Fibroblast of upper back skin (primary cell): ENCODE measurements at regions not wholly inside any gene's neighbourhood (a gene's known extent, or its start where the extent isn't known, plus 50 kb on each side); places are given as distances from the start of the nearest gene placed in this dataset.
"Not testable (repeated sequence)": the region's sequence is repeated elsewhere in the genome, so short reads cannot be mapped to it uniquely, and the experiment has no call there.

Experiments
- DNase-seq: peaks from one replicate; pipeline ENCODE4 v3.0.0-alpha.2; 2013

DNA sequence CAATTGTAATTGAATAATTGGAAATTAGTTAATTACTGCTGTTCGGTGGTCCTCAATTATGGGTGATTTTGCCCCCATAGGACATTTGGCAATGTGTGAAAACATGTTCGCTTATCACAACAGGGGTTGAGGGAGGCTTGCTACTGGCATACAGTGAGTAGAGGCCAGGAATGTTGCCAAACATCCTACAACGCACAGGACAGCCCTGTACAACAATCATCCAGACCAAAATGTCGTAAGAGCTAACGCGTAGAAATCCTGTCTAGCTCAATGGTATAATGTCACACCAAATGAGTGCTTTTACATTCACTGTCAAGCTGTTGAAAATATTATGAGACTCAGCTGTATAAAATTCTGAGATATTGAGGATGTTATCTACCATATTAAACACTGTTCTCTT is 464.4 kb upstream of the TUSC1 start:
- DNase-seq: no peak

DNA sequence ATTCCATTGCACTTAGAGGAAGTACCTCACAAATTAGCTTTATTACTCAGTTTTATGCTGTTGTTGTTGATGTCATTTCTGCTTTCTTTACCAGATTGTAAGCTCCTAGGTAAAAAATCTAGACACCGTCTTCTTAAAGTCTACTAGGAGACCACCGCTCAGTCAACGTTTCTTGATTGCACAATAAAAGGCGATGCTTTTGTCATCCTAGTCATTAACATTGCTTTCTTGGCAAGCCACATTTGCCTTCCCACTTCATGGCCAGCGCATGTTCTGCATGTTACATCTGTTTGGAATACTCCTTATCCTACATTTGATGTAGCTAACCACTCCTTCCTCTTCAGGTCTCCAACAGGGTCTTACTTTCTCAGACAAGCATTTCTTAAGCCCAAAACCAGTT is 464.0 kb upstream of the TUSC1 start:
- no peak for DNase-seq

DNA sequence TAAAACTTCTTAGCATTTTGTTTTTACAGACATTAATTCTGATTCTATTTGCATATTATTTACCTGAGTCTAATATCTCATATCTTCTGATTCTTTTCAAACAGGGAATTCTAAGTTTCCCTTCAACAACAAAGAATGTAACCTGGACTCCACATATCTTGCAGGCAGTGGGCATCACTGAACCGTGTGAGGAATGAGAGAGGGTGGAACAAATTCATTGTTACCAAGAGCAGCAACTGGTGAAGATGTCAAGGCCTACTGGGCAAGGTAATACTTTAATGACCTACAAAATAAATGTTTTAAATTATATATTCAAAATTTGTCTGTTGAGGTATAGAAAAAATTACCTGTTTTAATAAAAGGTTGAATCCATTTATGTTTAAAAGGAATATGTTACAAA is 455.3 kb upstream of the TUSC1 start:
- no peak for DNase-seq

DNA sequence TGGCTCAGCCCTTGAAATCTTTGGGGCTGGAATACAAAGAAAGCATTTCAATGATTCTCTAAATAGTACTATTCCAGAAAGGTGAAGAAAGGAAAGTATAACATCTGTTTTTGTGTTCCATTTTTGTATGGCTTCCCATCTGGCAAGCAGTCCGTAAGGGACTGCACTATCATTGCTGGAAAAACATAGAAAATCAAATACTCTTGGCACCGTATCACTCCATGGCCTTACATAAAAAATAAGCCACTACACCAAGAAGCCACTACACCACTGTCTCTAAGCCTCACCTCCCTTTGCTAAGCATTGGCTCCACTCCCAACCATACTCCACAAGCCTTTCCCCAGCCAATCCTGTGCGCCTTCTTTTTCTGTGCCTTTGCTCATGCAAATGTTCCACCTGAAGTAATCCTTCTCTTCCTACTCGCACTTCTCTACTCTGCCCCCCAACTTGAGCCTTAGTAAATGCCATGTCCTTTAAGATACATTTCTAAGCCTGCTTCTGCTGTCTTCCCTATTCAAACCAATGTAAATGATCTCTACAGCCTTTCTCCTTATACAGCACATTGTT is 454.6 kb upstream of the TUSC1 start:
- DNase-seq: no peak

DNA sequence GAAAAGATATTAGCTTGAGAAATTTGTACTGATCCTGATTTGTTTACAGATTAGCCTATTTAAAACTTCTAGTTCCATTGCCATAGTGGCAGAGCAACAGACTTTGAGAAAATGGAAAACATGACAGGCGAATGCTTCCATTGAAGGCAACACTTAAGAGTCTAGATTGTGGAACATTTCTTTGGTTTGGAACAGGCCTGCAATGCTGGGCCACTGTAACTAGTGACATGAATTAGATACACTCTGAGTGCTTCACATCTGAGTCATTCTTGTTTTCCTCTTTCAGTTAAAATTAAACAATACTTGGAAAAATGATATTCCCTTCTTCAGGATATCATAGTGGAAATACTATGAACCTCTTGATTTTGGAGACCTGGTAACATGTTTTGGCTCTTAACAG is 453.6 kb upstream of the TUSC1 start:
- peak; percentile 37 for DNase-seq

DNA sequence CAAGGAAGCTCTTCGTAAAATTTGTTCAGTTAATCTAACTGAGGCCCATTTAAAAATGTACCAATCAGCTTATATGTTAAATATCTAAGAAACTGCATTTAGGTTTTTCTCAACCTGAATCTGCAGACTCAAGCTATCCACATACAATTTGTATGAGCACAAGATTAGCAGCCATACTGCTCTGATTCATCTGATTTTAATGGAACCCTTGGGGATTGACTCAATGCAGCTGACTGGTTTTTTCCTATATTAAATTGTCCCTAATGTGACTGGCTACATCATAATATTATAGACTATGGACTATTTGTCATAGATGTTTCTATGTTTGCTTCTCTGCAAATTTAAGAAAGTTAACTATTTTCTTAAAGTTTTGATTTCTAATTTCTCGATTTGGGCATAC is 451.0 kb upstream of the TUSC1 start:
- peak; percentile 80 for DNase-seq

DNA sequence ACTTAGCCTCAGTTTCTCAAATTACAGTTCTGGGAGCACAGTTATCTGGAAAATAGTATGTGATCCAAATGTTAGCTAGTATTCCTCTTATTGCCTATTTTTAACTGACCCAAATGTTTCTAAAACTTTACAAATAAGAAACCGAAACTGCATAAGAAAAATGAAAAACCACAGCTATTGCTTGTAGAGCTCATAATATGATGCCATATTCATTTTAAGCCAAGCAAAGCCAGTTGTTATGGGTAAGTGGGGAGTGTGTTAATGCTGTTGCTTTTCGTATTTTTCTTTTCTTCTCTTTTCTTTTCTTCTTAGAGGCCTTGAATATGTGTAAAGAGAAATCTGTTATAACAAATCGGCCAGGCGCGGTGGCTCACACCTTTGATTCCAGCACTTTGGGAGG is 447.4 kb upstream of the TUSC1 start:
- no peak for DNase-seq

DNA sequence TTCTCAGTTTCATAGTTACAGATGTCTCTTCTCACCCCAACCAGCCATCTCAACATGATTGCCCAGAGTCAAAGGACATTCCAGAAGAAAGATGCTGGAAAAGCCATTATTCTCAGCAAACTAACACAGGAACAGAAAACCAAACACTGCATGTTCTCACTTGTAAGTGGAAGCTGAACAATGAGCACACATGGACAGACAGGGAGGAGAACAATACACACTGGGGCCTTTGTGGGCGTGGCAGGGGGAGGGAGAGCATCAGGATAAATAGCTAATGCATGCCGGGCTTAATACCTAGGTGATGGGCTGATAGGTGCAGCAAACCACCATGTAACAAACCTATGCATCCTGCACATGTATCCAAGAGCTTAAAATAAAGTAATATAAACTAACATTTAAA is 437.8 kb upstream of the TUSC1 start:
- DNase-seq: not testable (repeated sequence)

DNA sequence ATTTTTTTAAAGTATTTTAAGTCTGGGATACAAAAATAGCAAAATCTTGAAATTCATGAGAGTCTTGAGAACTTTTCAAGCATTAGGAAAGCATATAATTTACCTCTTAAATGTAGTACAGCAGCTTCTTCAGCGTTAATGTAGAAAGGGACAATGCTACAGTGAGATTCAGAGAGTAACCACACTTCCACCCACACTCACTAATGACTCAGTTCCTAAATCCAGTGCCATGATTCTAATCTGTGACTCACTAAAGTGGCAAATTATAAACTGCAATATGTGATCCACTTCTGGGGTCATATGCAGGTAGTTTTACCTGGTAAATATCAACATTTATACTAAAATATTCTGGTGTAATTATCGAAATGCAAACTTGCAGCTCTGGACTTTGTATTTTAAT is 434.5 kb upstream of the TUSC1 start:
- no peak for DNase-seq

DNA sequence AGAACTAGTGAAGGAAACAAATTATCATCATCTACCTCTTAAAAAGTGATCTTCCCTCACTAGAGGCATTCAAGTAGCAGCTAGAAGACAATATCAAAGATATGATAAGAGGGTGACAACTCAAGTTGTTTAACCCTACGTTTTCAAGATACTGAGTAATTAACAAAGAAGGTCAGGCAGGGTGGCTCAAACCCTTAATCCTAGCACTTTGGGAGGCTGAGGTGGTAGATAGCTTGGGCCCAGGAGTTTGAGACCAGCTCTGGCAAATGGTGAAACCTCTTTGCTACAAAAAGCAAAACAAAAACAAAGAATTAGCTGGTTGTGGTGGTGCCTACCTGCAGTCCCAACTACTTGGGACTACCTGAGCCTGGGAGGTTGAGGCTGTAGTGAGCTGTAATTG is 408.2 kb upstream of the TUSC1 start:
- DNase-seq: no peak

DNA sequence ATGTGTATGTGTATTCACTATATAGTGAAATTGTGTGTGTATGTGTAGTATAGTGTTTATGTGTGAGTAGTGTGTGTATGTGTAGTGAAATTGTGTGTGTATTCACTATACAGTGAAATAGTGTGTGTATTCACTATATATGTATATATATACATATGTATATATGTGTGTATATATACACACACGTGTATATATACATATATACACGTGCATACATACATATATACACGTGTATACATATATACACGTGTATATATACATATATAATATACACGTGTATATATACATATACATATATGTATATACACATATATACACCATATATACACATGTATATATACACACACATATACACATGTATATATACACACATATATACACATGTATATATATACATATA is 403.6 kb upstream of the TUSC1 start:
- DNase-seq: no peak

DNA sequence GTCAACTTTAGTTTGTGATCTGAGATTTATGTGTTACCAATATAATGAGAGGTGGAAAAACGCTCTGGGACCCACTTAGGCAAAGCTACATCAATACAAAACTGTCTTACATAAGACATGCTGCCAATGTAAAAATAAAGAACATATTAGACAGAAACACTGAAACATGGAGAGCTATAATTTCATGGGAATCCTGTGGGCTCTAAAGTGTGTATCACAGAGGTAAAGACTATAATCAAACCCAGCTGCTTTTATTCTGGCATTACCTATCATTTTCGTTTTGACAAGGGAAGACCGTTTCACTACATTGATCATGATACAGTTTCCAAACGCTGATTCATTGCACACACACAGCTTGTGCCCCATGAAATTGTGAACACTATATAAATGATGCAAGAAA is 400.5 kb upstream of the TUSC1 start:
- peak; percentile 17 for DNase-seq

DNA sequence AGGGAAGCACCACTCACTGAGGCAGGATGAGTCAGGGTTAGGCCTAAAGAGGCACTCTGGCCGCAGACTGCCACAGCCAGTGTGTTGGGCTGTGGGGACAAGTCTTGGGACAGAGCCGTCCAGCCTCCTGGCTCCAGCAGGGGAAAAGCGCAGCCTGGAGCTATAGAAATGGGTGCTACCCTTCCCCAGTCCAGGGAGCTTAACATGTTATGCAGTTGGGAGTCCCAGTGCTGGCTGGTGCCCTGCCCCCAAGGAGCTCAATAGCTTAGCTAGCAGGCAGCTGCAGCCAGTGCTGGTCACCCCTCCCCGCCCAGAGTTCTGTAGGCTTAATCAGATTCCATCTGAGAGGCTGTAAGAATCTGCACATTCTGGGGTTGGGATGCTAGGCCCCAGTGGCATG is 399.6 kb upstream of the TUSC1 start:
- no peak for DNase-seq

DNA sequence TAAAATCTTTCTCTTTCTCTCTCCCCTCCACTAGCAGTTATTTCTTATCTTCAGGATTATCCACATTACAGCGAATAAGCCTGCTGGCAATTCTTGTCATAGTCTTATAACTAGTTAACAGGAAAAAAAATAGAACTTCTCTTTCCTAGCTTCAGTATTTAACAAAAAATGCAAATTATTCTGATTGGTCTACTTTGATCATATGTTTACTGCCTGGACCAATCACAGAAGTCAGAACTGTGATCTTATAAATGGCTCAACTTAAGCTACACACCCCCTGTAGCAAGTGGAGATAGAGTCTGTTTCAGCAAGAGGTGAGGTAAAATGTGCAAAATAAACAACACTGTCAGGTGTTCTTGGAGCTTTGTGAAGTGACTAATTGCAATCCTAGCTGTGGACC is 389.4 kb upstream of the TUSC1 start:
- no peak for DNase-seq

DNA sequence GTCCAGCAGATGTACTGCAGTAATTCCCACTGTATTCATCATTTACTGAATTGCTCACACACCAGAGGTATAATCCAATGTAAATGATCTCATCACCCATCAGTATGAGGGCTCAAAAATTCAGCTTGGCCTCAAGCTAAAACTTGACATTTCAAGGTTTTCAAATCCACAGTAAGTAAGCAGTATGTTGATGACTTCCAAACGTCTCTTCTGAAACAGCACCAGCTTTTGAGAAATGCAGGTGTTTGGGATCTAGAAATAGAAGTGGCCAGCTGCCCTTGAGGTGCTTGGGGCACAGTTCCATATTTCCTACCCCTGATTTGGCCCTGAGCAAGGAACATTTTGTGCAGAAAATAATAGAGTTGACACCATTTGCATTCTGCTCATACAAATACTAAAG is 388.0 kb upstream of the TUSC1 start:
- no peak for DNase-seq

DNA sequence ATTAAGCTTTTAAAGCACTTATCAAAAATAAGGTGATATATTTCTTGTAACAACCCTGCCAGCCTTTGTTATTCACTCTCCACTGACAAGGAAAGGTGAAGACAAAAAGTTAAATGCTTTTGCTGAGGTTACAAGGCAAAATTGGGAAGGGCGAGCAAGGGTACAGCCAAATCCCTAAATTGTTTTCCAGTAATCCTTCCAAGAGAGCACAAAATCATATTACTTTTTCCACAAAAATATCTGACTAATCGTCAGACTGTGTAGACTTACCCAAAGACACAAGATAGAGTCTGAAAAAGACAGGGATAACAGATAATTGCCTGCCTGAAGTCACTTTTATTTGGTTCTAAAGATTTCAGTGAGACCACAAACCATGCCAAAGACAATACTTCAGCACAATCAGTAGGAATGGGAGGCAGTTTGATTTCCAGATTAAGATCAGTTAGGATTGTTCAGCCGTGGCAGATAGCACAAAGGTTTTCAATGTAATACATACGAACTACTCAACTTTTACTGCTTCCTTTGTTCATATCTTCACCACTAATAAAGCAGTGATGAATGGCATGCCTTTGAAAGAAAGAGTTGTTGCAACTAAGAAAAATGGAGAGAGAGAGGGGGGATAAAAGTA is 383.8 kb upstream of the TUSC1 start:
- DNase-seq: peak; percentile 4

DNA sequence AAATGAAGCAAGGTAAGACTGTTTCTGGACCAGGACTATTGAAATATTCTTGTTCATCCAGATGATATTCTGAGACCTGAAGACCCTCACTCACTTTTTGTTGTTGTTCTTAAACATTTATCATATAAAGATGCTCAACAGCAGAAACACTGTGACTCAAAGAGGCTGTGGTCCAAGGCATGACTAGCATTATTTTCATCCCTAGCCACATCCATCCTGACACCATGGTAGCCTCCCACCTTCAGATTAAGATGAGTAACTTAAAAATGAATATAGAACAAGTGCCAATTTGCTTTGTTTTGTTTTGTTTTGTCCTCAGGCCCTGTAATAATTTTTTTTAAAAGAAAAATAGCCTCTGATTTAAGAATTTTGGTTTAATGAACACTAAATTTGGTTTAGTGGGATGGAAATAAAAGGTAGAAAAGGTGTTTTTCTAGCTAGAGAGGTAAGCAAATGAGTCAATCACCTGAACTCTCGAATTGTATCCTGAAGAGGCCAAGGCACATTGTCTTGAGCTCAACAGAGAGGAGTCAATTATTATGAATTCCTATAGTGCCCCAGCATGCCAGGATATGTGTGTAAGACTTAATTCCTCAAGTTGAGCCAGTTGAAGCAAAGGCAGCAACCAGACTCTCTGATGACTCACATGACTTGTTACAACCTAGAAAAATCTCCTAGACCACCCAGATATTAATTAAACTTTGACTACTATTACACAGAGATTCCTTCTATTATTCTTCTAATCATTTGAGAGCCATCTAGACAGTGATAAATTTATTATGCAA is 380.1 kb upstream of the TUSC1 start:
- peak; percentile 64 for DNase-seq

DNA sequence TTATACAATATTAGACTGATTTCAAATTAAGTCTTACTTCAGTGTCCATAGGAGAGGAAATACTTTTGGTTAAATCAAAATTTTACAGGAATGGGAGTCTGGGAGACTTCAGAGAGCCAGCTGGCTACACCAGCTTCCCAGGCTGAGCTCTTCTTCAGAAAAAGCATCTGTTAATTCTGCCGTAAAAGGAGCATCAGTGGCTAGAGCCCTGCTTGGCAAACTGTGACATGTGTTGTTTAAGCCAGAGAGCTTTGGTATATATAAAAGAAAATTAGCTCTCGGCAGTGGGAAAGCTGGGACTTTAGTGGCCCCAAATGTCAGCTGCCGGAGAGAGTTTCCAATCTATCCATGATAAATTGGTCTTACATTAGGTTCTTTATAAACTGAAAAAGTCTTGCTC is 378.8 kb upstream of the TUSC1 start:
- no peak for DNase-seq

DNA sequence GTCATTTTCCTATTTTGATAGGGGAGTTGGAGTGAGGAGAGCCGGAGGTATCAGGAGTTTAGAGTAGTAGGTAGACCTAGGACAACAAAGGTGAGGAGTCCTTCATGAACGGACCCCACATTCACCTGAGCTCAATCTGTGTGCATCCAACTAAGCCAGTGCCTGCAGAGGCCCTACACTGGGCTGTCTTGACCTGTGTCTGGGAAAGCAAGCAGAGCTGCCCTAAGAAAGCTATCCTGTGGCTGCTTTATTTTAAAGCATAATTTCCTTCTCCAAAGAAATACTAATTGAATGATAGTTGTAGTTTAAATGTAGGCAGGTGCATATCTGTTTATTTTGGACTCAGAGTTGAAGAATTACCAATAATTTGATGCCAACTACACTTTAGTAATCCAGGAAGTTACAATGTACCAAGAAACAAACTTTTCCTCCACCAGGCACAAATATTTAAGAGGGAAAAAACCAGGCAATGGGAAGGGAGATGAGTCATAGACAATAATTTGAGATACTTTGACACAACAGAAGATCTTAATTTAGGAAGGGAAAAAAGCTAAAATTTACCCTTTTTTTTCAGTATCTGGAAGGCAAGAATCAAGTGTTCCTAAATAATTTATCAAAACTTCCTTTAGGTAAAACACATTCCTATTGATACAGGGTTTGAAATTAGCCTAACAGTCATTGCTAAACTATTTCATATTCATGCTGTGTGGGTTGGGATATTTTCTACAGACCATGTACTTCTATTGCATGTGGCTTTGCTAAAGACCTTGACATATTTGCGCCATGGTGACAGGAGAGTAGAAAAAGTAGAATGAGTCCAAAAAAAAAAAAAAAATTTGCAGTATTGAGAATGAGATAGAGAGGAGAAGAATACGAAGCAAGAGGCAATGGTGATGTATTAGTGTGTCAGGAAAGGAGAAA is 376.6 kb upstream of the TUSC1 start:
- DNase-seq: peak; percentile 75

DNA sequence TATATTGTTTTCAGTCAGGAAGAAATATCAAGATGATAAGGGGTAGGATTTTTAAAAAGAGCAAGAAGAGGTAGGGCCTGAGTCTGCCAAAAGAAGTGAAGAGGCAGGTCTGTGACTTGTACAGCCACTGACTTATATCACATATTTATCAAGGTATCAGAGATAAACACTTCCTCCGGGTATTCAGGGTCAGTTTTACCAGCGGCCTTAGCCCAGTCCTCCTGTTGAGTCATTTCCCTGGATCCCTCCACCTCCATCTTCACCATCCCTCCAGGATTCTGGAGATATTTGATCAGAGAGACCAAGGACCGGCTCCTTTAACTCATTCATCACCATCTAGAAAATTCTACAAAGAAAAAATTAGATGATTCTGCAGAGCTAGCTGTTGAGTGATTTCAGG is 375.7 kb upstream of the TUSC1 start:
- DNase-seq: no peak

DNA sequence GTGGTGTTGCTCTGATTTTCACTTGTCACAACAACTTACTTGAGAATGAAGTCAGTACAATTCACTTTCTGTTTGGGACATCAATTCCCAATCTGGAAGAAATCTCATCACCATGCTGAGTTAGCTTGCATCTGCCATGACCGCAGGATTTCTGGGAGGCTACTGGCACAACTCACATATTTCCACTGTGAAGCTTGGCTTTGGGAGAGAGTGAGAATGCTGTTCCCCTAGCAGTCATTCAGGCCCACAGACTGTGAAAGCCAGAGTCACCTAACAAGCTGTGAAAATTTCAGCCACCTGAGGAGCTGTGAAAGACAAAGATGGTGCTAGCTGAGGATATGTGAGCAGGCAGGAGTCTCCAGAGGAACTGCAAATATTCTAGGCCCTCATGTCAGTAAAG is 365.2 kb upstream of the TUSC1 start:
- DNase-seq: no peak

DNA sequence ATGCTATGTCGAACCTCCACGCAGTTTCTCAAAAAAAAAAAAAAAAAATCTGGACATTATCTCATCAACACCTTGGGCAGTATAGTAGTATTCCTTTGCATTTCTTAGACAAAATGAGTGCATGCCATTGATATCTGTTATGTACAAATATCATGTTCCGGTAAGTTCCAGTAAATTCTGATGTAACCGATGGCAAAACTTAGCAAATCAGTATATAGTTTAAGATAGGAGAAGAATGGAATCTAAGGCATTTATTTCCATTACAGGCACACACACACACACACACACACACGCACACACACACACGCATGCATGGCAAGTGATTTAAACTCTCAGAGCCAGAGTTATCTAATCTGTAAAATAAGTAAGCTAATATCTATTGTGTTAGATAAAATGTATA is 356.5 kb upstream of the TUSC1 start:
- DNase-seq: peak; percentile 73

DNA sequence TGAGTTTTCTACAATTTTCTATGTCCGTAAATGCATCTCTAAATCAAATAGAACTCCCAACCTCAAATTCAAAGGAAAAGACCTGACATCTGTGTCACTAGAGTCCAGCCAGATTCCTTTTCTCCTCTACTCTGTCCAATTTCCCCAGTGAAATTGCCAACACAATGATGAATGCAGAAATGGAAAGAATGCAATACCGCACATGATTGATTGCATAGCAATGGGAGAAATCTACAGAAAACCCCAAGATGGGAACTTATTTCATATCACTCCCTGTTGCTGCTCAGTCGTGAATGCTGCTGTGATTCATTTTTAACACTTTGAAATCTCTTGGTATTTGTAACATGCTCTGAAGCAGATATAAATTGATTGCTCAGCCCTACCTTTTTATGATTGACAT is 355.1 kb upstream of the TUSC1 start:
- peak; percentile 95 for DNase-seq
